ENCODE measurements at regions not wholly inside any gene's neighbourhood (a gene's known extent, or its start where the extent isn't known, plus 50 kb on each side); places are given as distances from the start of the nearest gene placed in this dataset.
"Not testable (repeated sequence)": the region's sequence is repeated elsewhere in the genome, so short reads cannot be mapped to it uniquely, and the experiment has no call there.

DNA sequence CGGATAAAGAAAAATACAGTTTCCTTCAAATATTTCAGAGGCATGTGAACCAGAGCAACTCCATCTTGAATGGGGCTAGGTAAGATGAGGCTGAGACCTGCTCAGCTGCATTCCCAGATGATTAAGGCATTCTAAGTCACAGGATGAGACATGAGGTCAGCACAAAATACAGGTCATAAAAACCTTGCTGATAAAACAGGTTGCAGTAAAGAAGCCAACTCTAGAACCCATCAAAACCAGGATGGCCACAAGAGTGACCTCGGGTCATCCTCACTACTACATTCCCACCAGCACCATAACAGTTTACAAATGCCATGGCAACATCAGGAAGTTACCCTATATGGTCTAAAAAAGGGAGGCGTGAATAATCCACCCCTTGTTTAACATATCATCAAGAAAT lies 59.2 kb upstream of the TMEM108 start:
- TF ChIP-seq, protein P1, sequence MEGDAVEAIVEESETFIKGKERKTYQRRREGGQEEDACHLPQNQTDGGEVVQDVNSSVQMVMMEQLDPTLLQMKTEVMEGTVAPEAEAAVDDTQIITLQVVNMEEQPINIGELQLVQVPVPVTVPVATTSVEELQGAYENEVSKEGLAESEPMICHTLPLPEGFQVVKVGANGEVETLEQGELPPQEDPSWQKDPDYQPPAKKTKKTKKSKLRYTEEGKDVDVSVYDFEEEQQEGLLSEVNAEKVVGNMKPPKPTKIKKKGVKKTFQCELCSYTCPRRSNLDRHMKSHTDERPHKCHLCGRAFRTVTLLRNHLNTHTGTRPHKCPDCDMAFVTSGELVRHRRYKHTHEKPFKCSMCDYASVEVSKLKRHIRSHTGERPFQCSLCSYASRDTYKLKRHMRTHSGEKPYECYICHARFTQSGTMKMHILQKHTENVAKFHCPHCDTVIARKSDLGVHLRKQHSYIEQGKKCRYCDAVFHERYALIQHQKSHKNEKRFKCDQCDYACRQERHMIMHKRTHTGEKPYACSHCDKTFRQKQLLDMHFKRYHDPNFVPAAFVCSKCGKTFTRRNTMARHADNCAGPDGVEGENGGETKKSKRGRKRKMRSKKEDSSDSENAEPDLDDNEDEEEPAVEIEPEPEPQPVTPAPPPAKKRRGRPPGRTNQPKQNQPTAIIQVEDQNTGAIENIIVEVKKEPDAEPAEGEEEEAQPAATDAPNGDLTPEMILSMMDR (IDR thresholded peaks at IDR 0.05): not testable (repeated sequence)
- TF ChIP-seq POLR2A, POLR2AphosphoS5, EP300 (IDR thresholded peaks at IDR 0.05): not testable (repeated sequence)

Measured in sigmoid colon (tissue), 4 donors.